CD4-positive, alpha-beta T cell (primary cell): ENCODE measurements at regions not wholly inside any gene's neighbourhood (a gene's known extent, or its start where the extent isn't known, plus 50 kb on each side); places are given as distances from the start of the nearest gene placed in this dataset.

ENCODE experiments used
- ATAC-seq: fragments of 200-7000 bp; cut with Tn5 transposase; one replicate; pipeline ENCODE4 v1.10.0; 2022; ENCODE audit warnings: mild to moderate bottlenecking; ENCODE audit not compliant: poor library complexity
- CTCF ChIA-PET: fragments of 350-600 bp; sonication (Branson Sonifier 250); formaldehyde crosslinking; loops from one replicate; lab custom pipeline; 2021; ENCODE audit warnings: antibody characterized with exemption, inconsistent platforms; lab: Charles Lee
- POLR2A ChIA-PET: fragments of 350-600 bp; sonication (Branson Sonifier 250); formaldehyde crosslinking; loops from one replicate; lab custom pipeline; 2021; ENCODE audit warnings: antibody characterized with exemption, inconsistent platforms; lab: Charles Lee
- DNase-seq, 14 experiments: peaks; one replicate each; pipeline ENCODE4 v3.0.0-alpha.2; 2013 to 2020; ENCODE audit warnings: mixed read lengths in 2 of 14
- H3K27ac ChIP-seq, 2 donors: one replicate each; pipeline versions ENCODE4 v1.5.1 to v1.7.0; 2013; ENCODE audit warnings: low read length in 2 of 2, low read depth in 1 of 2, mild to moderate bottlenecking in 1 of 2
- H3K27me3 ChIP-seq, 2 experiments: 1 replicate in 1 of 2; 2 replicates in 1 of 2; pipeline versions ENCODE4 v1.6.1 to v1.7.0; 2013; ENCODE audit warnings: low read length in 2 of 2, control low read depth in 1 of 2, mild to moderate bottlenecking in 1 of 2, moderate library complexity in 1 of 2; ENCODE audit not compliant: insufficient read depth in 2 of 2, control insufficient read depth in 1 of 2
- H3K36me3 ChIP-seq: one replicate; pipeline ENCODE4 v1.6.1; 2013; ENCODE audit warnings: low read length, control low read depth; ENCODE audit not compliant: insufficient read depth
- H3K4me1 ChIP-seq: one replicate; pipeline ENCODE4 v1.6.1; 2013; ENCODE audit warnings: low read length, control low read depth; ENCODE audit not compliant: insufficient read depth
- H3K4me3 ChIP-seq: one replicate; pipeline ENCODE4 v1.5.1; 2013; ENCODE audit warnings: mild to moderate bottlenecking, low read length, moderate library complexity
- H3K9me3 ChIP-seq, 2 experiments: 1 replicate in 1 of 2; 2 replicates in 1 of 2; pipeline versions ENCODE4 v1.6.1 to v1.7.0; 2013; ENCODE audit warnings: low read length in 2 of 2, mild to moderate bottlenecking in 2 of 2, control low read depth in 1 of 2, moderate library complexity in 1 of 2; ENCODE audit not compliant: control insufficient read depth in 1 of 2, insufficient read depth in 1 of 2
- H3K27ac Mint-ChIP-seq: one replicate; pipeline ENCODE4 v1.8.0; 2020; ENCODE audit warnings: mixed read lengths
- H3K27me3 Mint-ChIP-seq: one replicate; pipeline ENCODE4 v1.8.0; 2021; ENCODE audit warnings: mixed read lengths
- H3K36me3 Mint-ChIP-seq: one replicate; pipeline ENCODE4 v1.8.0; 2021; ENCODE audit warnings: low read depth, mixed read lengths
- H3K4me1 Mint-ChIP-seq: one replicate; pipeline ENCODE4 v1.8.0; 2021; ENCODE audit warnings: low read depth, mixed read lengths
- H3K4me3 Mint-ChIP-seq: one replicate; pipeline ENCODE4 v1.8.0; 2020; ENCODE audit warnings: mild to moderate bottlenecking, mixed read lengths
- H3K9me3 Mint-ChIP-seq: one replicate; pipeline ENCODE4 v1.8.0; 2020; ENCODE audit warnings: mixed read lengths
- CTCF ChIP-seq: fragments of 200-600 bp; IDR thresholded peaks from one replicate; pipeline ENCODE4 v1.8.0; 2022; ENCODE audit warnings: antibody characterized with exemption, mild to moderate bottlenecking
- intact Hi-C, 2 experiments: fragments of 100-400 bp; cut with DNase I in 1 of 2; cut with micrococcal nuclease in 1 of 2; formaldehyde crosslinking; loops; one replicate each; pipeline versions ENCODE4 v1.15.1 to v1.9.0; 2023 to 2025; cut with DNase I, micrococcal nuclease

GRCh38 chr12:107894589-107894988 is 120.1 kb downstream of the ASCL4 start:
- no peaks in the 10 kb centered on the region for H3K27me3 ChIP-seq
- H3K4me3 ChIP-seq = no peak overlapping the region
- no peak overlapping the region for H3K27ac ChIP-seq
- Mint-ChIP-seq H3K27me3 (peaks cover 28% of the 10 kb centered on the region), H3K4me3 (no peak overlapping the region), H3K27ac (no peak overlapping the region), H3K9me3 (no peaks in the 10 kb centered on the region), H3K4me1 (no peaks in the 10 kb centered on the region), H3K36me3 (no peaks in the 10 kb centered on the region)
- H3K9me3 ChIP-seq = no peaks in the 10 kb centered on the region
- POLR2A ChIA-PET = no interaction called here
- CTCF ChIA-PET = no interaction called here
- no peak for TF ChIP-seq CTCF
- no peaks in the 10 kb centered on the region for H3K36me3 ChIP-seq
- intact Hi-C loops = no loop called here
- ATAC-seq = no peak
- no peaks in the 10 kb centered on the region for H3K4me1 ChIP-seq
- DNase-seq = no peak

- POLR2A ChIA-PET = no interaction called here
- Mint-ChIP-seq H3K4me1 (no peaks in the 10 kb centered on the region), H3K4me3 (no peak overlapping the region), H3K36me3 (no peaks in the 10 kb centered on the region), H3K27ac (no peak overlapping the region), H3K9me3 (no peaks in the 10 kb centered on the region), H3K27me3 (peaks cover 35% of the 10 kb centered on the region)
- Histone ChIP-seq H3K4me3 (no peak overlapping the region), H3K36me3 (no peaks in the 10 kb centered on the region), H3K27me3 (peaks cover 0 to 5% of the 10 kb centered on the region in 2 experiments), H3K27ac (no peak overlapping the region), H3K4me1 (no peaks in the 10 kb centered on the region), H3K9me3 (no peaks in the 10 kb centered on the region)
- CTCF ChIA-PET = no interaction called here
- DNase-seq (no peak), ATAC-seq (no peak)
- intact Hi-C loops = no loop called here
- TF ChIP-seq CTCF = no peak
These were observed 121.5 kb downstream of the ASCL4 start for GRCh38 chr12:107895966-107896365.

- DNase-seq (no peak), ATAC-seq (no peak)
- Histone ChIP-seq H3K9me3 (no peaks in the 10 kb centered on the region), H3K4me1 (peaks cover 7% of the 10 kb centered on the region), H3K27me3 (peaks cover 4 to 45% of the 10 kb centered on the region in 2 experiments), H3K36me3 (no peaks in the 10 kb centered on the region), H3K27ac (no peak overlapping the region), H3K4me3 (no peak overlapping the region)
- H3K4me3 Mint-ChIP-seq = no peak overlapping the region
- peaks cover 63% of the 10 kb centered on the region for H3K27me3 Mint-ChIP-seq
- CTCF ChIA-PET = no interaction called here
- POLR2A ChIA-PET = no interaction called here
- H3K27ac Mint-ChIP-seq = no peak overlapping the region
- no peak for TF ChIP-seq CTCF
- intact Hi-C loops = no loop called here
- no peaks in the 10 kb centered on the region for H3K36me3 Mint-ChIP-seq
- no peaks in the 10 kb centered on the region for H3K9me3 Mint-ChIP-seq
- no peaks in the 10 kb centered on the region for H3K4me1 Mint-ChIP-seq
These were observed 126.1 kb downstream of the ASCL4 start for GRCh38 chr12:107900588-107900987.
